ENCODE measurements at regions not wholly inside any gene's neighbourhood (a gene's known extent, or its start where the extent isn't known, plus 50 kb on each side); places are given as distances from the start of the nearest gene placed in this dataset.

DNA sequence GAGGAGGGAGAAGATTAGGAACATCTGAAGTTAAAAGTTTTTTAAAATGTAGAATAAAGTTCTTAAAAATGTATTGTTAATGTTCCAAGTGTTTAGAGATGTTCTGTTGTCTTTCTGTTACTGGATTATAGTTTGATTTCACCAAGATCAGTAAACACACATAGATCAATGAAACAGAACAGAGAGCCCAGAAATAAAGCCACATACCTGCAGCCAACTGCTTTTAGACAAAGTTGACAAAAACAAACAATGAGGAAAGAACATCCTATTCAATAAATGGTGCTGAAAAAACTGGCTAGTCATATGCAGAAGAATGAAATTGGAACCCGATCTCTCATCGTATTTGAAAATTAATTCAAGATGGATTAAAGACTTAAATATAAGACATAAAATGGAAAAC is 966.3 kb upstream of the POU3F4 start:
- TF ChIP-seq, protein P1, sequence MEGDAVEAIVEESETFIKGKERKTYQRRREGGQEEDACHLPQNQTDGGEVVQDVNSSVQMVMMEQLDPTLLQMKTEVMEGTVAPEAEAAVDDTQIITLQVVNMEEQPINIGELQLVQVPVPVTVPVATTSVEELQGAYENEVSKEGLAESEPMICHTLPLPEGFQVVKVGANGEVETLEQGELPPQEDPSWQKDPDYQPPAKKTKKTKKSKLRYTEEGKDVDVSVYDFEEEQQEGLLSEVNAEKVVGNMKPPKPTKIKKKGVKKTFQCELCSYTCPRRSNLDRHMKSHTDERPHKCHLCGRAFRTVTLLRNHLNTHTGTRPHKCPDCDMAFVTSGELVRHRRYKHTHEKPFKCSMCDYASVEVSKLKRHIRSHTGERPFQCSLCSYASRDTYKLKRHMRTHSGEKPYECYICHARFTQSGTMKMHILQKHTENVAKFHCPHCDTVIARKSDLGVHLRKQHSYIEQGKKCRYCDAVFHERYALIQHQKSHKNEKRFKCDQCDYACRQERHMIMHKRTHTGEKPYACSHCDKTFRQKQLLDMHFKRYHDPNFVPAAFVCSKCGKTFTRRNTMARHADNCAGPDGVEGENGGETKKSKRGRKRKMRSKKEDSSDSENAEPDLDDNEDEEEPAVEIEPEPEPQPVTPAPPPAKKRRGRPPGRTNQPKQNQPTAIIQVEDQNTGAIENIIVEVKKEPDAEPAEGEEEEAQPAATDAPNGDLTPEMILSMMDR (IDR thresholded peaks at IDR 0.05; ENCODE audit: low read length) = no peak
- no peak for TF ChIP-seq EZH2 (optimal IDR thresholded peaks at IDR 0.05; ENCODE audit: low read depth, low read length)

All from MM.1S (cell line).